BJ (cell line): ENCODE measurements at regions not wholly inside any gene's neighbourhood (a gene's known extent, or its start where the extent isn't known, plus 50 kb on each side); places are given as distances from the start of the nearest gene placed in this dataset.

Source experiments
- CTCF ChIA-PET: fragments of 350-600 bp; formaldehyde crosslinking; extraction: SDS; loops from one replicate; lab custom pipeline; 2021; ENCODE audit warnings: antibody characterized with exemption, inconsistent platforms; lab: Yijun Ruan, JAX
- POLR2A ChIA-PET: fragments of 300-600 bp; sonication (Branson Sonifier 250); formaldehyde crosslinking; extraction: SDS; loops from one replicate; lab custom pipeline; 2021; ENCODE audit warnings: antibody characterized with exemption; lab: Charles Lee
- DNase-seq: peaks from one replicate; pipeline ENCODE4 v3.0.0-alpha.2; 2011; ENCODE audit warnings: low read depth
- H3K27me3 ChIP-seq: 2 replicates; pipeline ENCODE4 v1.6.0; 2011; ENCODE audit warnings: low read length; ENCODE audit not compliant: control insufficient read depth, insufficient read depth
- H3K36me3 ChIP-seq: 2 replicates; pipeline ENCODE4 v1.5.1; 2011; ENCODE audit warnings: low read length; ENCODE audit not compliant: control insufficient read depth, insufficient read depth
- H3K4me3 ChIP-seq: 2 replicates; pipeline ENCODE4 v1.5.1; 2011; ENCODE audit warnings: low read depth, mild to moderate bottlenecking, control low read depth, low read length
- CTCF ChIP-seq: IDR thresholded peaks from 2 replicates; pipeline ENCODE4 v1.5.1; 2011; ENCODE audit warnings: low read depth, mild to moderate bottlenecking, control low read depth, inconsistent platforms, low read length, moderate library complexity; ENCODE audit not compliant: insufficient read depth

DNA sequence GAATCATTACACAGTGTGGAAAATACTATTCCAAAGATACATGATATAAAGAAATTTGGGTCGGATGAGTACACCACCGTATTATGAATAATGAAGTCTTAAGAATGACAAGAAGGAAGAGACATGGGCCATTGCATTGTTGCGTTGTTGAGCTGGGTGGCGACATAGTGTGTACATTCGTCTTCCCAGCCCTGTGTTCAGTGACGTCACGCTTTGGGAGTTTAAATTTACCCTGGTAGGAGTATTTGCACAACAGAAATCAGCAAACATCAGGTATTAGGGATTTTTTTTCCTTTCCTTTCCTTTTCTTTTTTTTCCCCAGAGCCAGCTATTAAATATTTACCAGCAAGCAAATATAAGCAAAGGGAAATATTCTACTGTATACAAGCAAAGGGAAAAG, 347.2 kb upstream of the NETO1 start:
- TF ChIP-seq CTCF = no peak
- ChIA-PET CTCF (no interaction called here), POLR2A (no interaction called here)
- no peaks in the 10 kb centered on the region for H3K27me3 ChIP-seq
- no peak overlapping the region for H3K4me3 ChIP-seq
- no peak for DNase-seq
- no peaks in the 10 kb centered on the region for H3K36me3 ChIP-seq

DNA sequence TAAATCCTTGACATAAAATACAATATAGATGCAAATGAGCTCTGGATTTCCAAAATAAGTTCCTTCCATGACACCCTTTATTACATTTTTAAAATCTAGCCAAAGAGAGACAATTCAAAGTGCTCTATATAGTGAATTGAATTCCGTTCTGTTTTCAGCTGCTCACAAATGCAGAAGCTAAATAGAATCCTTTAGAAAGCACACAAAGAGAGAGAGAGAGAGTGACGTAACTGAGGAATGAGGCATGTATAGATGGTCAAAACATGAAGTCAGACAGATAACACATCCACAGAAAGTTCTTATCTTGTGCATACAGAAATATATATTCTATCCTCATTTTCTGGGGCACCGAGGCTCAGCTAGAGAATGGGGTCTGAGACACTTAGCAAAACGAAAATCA, 344.7 kb upstream of the NETO1 start:
- TF ChIP-seq CTCF = no peak
- DNase-seq = no peak
- Histone ChIP-seq H3K27me3 (no peaks in the 10 kb centered on the region), H3K36me3 (no peaks in the 10 kb centered on the region), H3K4me3 (no peak overlapping the region)
- ChIA-PET POLR2A (no interaction called here), CTCF (no interaction called here)

DNA sequence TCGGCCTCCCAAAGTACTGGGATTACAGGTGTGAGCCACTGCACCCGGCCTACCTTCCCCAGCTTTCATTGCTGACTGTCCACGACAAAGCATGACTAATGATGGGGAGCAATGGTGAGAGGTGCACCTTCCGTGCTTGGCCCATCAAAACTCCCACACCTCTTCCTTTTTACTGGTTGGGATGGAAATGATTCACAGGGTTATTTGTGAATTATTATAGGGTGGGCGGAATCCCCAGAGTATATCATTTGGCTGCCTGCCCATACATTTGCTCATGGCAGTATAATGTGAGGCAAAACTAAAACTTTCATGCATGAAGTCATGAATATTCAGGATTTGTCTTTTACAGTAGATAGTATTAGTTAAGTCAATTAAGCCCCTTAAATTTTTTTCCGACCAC, 334.2 kb upstream of the NETO1 start:
- DNase-seq = no peak
- H3K36me3 ChIP-seq = no peaks in the 10 kb centered on the region
- CTCF ChIA-PET = no interaction called here
- no peaks in the 10 kb centered on the region for H3K27me3 ChIP-seq
- no peak overlapping the region for H3K4me3 ChIP-seq
- TF ChIP-seq CTCF = no peak
- POLR2A ChIA-PET = no interaction called here

DNA sequence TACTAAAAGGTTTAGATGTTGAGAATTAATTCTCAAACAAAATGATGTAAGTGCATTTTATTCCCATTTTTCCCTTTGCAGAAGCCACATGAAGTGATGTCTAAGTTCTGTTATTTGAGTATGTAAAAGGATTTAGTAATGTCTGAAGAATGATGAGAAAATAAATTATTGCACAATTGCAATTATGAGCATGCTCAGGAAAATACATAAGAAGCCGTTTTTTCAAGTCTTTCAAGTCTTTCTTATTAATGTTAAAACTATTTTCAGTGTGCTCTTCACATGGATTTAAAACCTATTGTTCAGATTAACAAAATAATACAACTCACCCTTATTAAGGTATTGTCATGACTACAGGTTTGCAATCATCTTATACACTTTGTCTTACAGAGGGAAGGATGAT, 331.4 kb upstream of the NETO1 start:
- Histone ChIP-seq H3K36me3 (no peaks in the 10 kb centered on the region), H3K4me3 (no peak overlapping the region), H3K27me3 (no peaks in the 10 kb centered on the region)
- DNase-seq = peak; percentile 32
- no peak for TF ChIP-seq CTCF
- ChIA-PET POLR2A (no interaction called here), CTCF (no interaction called here)

GRCh38 chr18:73189718-73190117, 321.9 kb upstream of the NETO1 start:
- H3K36me3 ChIP-seq = no peaks in the 10 kb centered on the region
- H3K27me3 ChIP-seq = no peaks in the 10 kb centered on the region
- ChIA-PET POLR2A (no interaction called here), CTCF (no interaction called here)
- no peak for TF ChIP-seq CTCF
- DNase-seq = no peak
- no peak overlapping the region for H3K4me3 ChIP-seq
